GM23338 (cell line): ENCODE measurements at regions not wholly inside any gene's neighbourhood (a gene's known extent, or its start where the extent isn't known, plus 50 kb on each side); places are given as distances from the start of the nearest gene placed in this dataset.

Source experiments
- CTCF ChIP-seq, 2 experiments: fragments of 200-600 bp in 1 of 2; sonication (generic) in 1 of 2; conservative IDR thresholded peaks; 2 replicates each; pipeline versions ENCODE4 v1.5.1 to v1.6.1; 2016 to 2017; ENCODE audit warnings: antibody characterized with exemption in 2 of 2, low read depth in 2 of 2, mild to moderate bottlenecking in 2 of 2, moderate library complexity in 1 of 2
- EZH2phosphoT487 ChIP-seq: fragments of 200-600 bp; sonication (generic); IDR thresholded peaks from one replicate; pipeline ENCODE4 v1.8.1; 2018; ENCODE audit warnings: antibody characterized with exemption; ENCODE audit not compliant: unreplicated experiment
- REST ChIP-seq: IDR thresholded peaks from one replicate; pipeline ENCODE4 v1.6.1; 2018; ENCODE audit warnings: antibody characterized with exemption; ENCODE audit not compliant: unreplicated experiment

- TF ChIP-seq CTCF (conservative IDR thresholded peaks at IDR 0.05; ENCODE audit: low read depth in 2 of 2), result no peak
- no peak for TF ChIP-seq REST
- no peak for TF ChIP-seq EZH2phosphoT487
Measured at GRCh38 chr1:184152434-184152898, 100.9 kb downstream of the TSEN15 start.
